SW 1271 (cell line): ENCODE measurements at regions not wholly inside any gene's neighbourhood (a gene's known extent, or its start where the extent isn't known, plus 50 kb on each side); places are given as distances from the start of the nearest gene placed in this dataset.
A peak's percentile ranks its signal among the peaks of the same experiment; 100 is the strongest.
"Not testable (repeated sequence)": the region's sequence is repeated elsewhere in the genome, so short reads cannot be mapped to it uniquely, and the experiment has no call there.

Experiments
- DNase-seq, 2 experiments: peaks; one replicate each; lab custom pipeline; 2025; lab: John Stamatoyannopoulos, UW

- no peak for DNase-seq
These were observed 57.9 kb downstream of the GPR101 start for GRCh38 chrX:136975684-136976470.

DNA sequence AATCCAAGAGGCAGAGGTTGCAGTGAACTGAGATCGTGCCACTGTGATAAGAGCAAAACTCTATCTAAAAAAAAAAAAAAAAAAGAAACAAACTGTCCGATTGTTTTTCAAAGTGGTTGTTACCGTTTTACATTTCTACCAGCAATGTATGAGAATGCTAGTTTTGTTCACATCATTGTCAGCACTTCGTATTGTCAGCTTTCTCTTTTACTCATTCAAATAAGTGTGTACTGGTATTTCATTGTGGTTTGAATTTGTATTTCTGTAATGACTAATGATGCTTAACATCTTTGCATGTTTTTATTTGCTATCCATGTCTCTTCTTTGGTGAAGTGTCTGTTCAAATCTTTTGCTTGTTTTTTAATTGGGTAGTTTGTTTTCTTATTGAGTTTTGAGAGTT is 65.8 kb downstream of the GPR101 start:
- DNase-seq: no peak

- DNase-seq: no peak
These were observed 69.8 kb downstream of the GPR101 start for GRCh38 chrX:136963973-136964372.

- DNase-seq: no peak
These were observed 72.1 kb downstream of the GPR101 start for GRCh38 chrX:136961594-136962135.

DNA sequence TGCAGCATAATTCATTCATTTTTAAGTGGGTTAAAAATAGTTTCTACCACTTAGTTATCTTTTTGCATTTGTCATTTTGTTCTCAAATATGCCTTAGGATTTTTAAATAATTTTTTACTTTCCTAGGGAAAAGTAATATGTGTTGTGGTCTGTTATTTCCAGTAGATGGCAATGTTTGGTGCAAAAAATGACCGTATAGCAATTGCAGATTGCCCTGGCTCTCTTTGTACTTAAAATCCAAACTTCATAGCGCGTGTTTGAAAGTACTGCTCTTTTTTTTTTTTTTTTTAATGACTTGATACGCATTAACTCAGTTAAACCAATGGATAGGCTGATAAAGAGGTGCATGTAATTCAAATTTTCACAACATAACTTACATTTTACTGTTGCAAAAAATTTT is 74.4 kb upstream of the RBMX start:
- DNase-seq: peak in 1 of 2 experiments; percentile 36

GRCh38 chrX:136953867-136954787 is 73.6 kb upstream of the RBMX start:
- peak; percentile 14 to 39 for DNase-seq

DNA sequence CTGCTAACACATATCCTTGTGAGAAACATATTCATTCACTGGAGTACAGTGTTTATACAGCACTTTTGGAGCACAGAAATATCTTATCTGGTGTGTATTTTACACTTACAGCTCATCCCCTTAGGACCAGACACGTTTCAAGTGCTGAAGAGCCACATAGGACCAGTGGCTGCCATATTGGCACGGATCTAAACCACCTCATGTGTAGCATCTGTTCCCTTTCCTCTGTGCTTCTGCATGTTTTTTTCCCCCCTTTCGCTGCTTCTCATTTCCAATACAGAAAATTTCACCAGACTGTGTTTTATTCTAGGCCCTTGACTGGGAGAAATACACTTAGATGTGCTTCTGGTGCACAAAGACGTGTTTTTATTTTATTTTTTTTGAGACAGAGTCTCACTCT is 69.7 kb upstream of the RBMX start:
- DNase-seq: no peak

DNA sequence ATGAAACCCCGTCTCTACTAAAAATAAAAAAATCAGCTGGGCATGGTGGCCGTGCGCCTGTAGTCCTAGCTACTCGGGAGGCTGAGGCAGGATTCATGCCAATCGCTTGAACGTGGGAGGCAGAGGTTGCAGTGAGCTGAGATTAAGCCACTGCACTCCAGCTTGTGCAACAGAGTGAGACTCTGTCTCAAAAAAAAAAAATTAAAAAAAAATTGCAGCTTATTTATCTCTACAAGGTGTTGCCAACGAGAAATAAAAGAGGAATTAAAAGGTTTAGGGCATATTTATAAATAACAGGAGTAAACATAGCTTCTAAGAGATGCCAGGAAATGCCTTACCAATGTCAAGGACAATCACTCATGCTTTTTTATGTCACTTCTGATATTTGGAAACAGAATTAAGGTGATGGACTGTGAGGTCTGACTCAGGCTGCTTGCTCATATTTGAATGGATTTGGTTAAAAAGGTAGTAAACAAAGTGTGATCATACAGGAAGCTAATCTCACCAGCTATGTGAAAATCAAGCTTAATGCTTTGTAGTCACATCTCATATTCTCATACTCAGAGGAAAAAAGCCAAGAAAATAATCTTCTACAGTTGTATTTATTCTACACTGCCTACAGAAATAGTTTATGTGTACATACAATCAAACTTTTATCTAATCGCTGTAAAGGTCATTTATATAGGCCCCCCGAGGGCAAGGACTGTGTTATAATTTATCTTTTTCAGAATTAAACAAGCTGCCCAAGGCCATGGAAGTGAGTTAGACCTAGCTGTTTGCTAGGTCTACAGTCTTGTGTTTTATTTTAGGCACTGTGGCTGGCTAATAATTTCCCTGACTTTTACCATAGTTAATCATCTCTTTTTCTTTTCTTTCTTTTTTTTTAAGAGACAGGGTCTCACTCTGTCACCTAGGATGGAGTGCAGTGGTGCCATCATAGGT is 61.1 kb upstream of the RBMX start:
- no peak for DNase-seq

DNA sequence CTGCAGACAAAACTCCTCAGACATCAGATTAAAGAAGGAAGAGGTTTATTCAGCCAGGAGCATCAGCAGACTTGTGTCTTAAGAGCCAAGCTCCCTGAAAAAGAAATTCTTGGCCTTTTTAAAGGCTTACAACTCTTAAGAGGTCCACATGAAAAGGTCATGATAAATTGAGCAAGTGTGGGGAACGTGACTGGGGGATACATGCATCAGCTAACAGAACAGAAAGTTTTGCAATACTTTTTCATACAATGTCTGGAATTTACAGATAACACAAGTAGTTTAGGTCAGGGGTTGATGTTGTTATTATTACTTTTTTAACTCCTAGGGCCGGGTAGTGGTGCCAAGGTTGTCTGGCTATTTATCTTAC is 55.6 kb upstream of the RBMX start:
- DNase-seq: no peak

GRCh38 chrX:136935533-136936182 is 55.1 kb upstream of the RBMX start:
- not testable (repeated sequence) for DNase-seq

DNA sequence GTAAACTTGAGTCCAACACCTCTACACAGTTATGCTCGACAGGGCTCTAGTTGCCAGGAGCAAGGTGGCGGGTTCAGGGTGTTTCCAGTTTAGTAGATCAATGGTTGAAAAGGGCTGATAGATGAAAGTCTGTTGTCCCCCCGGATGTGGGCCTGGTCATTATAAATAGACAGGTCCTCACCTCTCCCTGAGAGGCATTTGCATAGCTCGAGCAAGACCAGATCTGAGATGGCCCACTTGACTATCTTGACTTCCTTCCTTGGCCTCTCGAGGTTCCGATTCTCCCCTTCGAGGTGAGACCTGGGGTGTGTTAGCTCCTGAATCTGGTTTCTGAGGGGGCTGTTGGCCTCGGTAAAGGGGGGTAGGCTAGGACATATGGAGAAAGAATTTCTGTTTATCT is 54.1 kb upstream of the RBMX start:
- not testable (repeated sequence) for DNase-seq

DNA sequence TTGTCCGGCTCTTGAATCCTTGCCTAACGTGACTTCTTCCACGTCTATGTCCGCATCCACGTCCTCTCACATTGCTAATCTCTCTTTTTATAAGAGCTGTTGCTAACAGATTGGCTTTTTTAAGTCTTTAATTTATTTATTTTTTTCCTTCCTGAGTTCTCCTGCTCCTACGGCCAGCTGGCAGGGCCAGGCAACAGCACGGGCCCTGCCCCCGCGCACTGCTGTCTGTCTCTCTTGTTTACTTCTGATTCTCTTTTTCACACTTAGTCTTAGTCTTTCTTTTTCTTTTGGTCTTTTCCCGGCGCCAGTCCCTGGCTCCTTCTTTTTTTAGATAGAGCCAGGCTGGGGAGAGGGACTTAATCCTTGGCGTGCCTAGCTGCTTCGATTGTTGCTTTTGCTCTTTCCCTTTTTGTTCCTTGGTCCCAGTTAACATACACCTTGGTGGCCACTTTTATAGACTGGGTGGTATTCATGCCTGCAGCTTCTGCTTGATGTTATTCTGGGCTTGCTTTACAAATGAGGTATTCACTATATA is 53.2 kb upstream of the RBMX start:
- no peak for DNase-seq

- DNase-seq: no peak
These were observed 51.1 kb upstream of the RBMX start for GRCh38 chrX:136931661-136932060.
